ENCODE measurements at regions not wholly inside any gene's neighbourhood (a gene's known extent, or its start where the extent isn't known, plus 50 kb on each side); places are given as distances from the start of the nearest gene placed in this dataset.
"Not testable (repeated sequence)": the region's sequence is repeated elsewhere in the genome, so short reads cannot be mapped to it uniquely, and the experiment has no call there.

- not testable (repeated sequence) for DNase-seq
Observed at GRCh38 chr9:94191706-94192105, 67.4 kb upstream of the ZNF169 start.

DNA sequence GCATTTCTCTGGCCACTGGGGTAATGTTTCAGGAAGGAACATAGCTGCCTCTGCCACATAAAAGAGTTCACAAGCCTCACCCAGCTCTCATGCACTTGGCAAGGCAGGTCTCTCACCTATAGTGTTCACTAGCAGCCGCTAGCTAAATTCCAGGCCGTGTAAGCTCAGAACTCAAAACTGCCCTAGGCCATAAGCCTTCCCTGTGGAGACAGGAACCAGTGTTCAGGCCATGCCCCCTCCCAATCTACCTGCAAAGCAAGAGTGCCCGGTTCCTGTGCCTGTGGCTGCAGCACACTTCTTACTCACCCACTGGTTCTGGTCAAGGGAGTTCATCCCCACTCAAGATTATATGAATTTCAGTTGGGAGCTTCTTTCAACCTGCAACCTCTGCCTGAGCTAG, 60.7 kb upstream of the ZNF169 start:
- DNase-seq, result no peak

- no peak for DNase-seq
Observed at GRCh38 chr9:94199776-94200175, 59.3 kb upstream of the ZNF169 start.

GRCh38 chr9:94204174-94204573, 54.9 kb upstream of the ZNF169 start:
- DNase-seq, result no peak

- DNase-seq, result no peak
Observed at GRCh38 chr9:94207781-94208180, 51.3 kb upstream of the ZNF169 start.
